Endothelial cell of umbilical vein (primary cell): ENCODE measurements at regions not wholly inside any gene's neighbourhood (a gene's known extent, or its start where the extent isn't known, plus 50 kb on each side); places are given as distances from the start of the nearest gene placed in this dataset.

ENCODE experiments used
- BruUV-seq: library from RNA; stranded (reverse); fragments of 400-500 nt; replicated peaks from 2 replicates; lab custom pipeline; 2021; lab: Mats Ljungman, UMichigan
- CTCF ChIA-PET: fragments of 300-600, 350-600 bp; sonication (Branson Sonifier 250); formaldehyde crosslinking; loops from one replicate; lab custom pipeline; 2021; ENCODE audit warnings: antibody characterized with exemption, inconsistent platforms; lab: Charles Lee
- POLR2A ChIA-PET: fragments of 300-600, 350-600 bp; sonication (Branson Sonifier 250); formaldehyde crosslinking; loops from one replicate; lab custom pipeline; 2021; ENCODE audit warnings: antibody characterized with exemption, inconsistent platforms; lab: Charles Lee
- DNase-seq: peaks from one replicate; pipeline ENCODE4 v3.0.0-alpha.2; 2011; ENCODE audit warnings: low read depth, low spot score
- FAIRE-seq: peaks from 2 replicates; lab custom pipeline; 2011; peaks lifted over from hg19 to GRCh38; lab: Jason Lieb, UNC
- H2AFZ ChIP-seq: 2 replicates; pipeline ENCODE4 v1.6.0; 2012; ENCODE audit warnings: low read depth, low read length, control low read depth, inconsistent platforms
- H3K27ac ChIP-seq: 2 replicates; pipeline ENCODE4 v1.5.1; 2011; ENCODE audit warnings: low read depth, mild to moderate bottlenecking, control low read depth, low read length, moderate library complexity; ENCODE audit not compliant: insufficient read depth
- H3K27me3 ChIP-seq, 2 experiments: 2 replicates each; pipeline versions ENCODE4 v1.6.0 to v1.6.1; 2011; ENCODE audit warnings: low read length in 2 of 2, mixed read lengths in 1 of 2; ENCODE audit not compliant: control insufficient read depth in 2 of 2, insufficient read depth in 2 of 2
- H3K36me3 ChIP-seq, 2 experiments: 2 replicates in 1 of 2; 3 replicates in 1 of 2; pipeline ENCODE4 v1.5.1; 2011; ENCODE audit warnings: low read length in 2 of 2, mild to moderate bottlenecking in 1 of 2, moderate library complexity in 1 of 2; ENCODE audit not compliant: control insufficient read depth in 2 of 2, insufficient read depth in 2 of 2; ENCODE audit errors: extremely low read depth in 1 of 2
- H3K4me1 ChIP-seq: 3 replicates; pipeline ENCODE4 v1.5.1; 2011; ENCODE audit warnings: mild to moderate bottlenecking, low read length; ENCODE audit not compliant: control insufficient read depth, insufficient read depth; ENCODE audit errors: extremely low read depth
- H3K4me2 ChIP-seq: 2 replicates; pipeline ENCODE4 v1.6.1; 2011; ENCODE audit warnings: low read length, control low read depth, mixed read lengths; ENCODE audit not compliant: insufficient read depth
- H3K4me3 ChIP-seq, 3 experiments: fragments of 200-600 bp in 1 of 3; sonication (generic), shearing (Covaris generic) in 1 of 3; replicated peaks in 1 of 3; 2 replicates each; pipeline ENCODE4 v1.5.1; 2011 to 2016; ENCODE audit warnings: control low read depth in 3 of 3, low read length in 3 of 3, mild to moderate bottlenecking in 2 of 3, inconsistent platforms in 1 of 3, low read depth in 1 of 3, moderate library complexity in 1 of 3; ENCODE audit not compliant: insufficient read depth in 1 of 3
- H3K79me2 ChIP-seq: 2 replicates; pipeline ENCODE4 v1.6.0; 2012; ENCODE audit warnings: low read length, inconsistent platforms; ENCODE audit not compliant: control insufficient read depth, insufficient read depth
- H3K9ac ChIP-seq: replicated peaks from 2 replicates; pipeline ENCODE3; 2011; ENCODE audit warnings: low read length, control low read depth; ENCODE audit not compliant: insufficient read depth; ENCODE audit errors: extremely low read depth
- H3K9me1 ChIP-seq: replicated peaks from 3 replicates; pipeline ENCODE4 v1.6.0; 2011; ENCODE audit warnings: mild to moderate bottlenecking, low read length; ENCODE audit not compliant: control insufficient read depth, insufficient read depth; ENCODE audit errors: extremely low read depth
- H3K9me3 ChIP-seq: replicated peaks from 2 replicates; pipeline ENCODE4 v1.5.1; 2012; ENCODE audit warnings: low read length, inconsistent platforms; ENCODE audit not compliant: control insufficient read depth, insufficient read depth
- H4K20me1 ChIP-seq: replicated peaks from 2 replicates; pipeline ENCODE3; 2011; ENCODE audit warnings: mild to moderate bottlenecking, low read length; ENCODE audit not compliant: control insufficient read depth, insufficient read depth; ENCODE audit errors: extremely low read depth
- CTCF ChIP-seq, 2 donors: IDR thresholded peaks; 1 replicate in 1 of 2; 2 replicates in 1 of 2; pipeline ENCODE4 v1.5.1; 2011; ENCODE audit warnings: low read length in 2 of 2, mild to moderate bottlenecking in 2 of 2, moderate library complexity in 2 of 2, control low read depth in 1 of 2, inconsistent platforms in 1 of 2, low read depth in 1 of 2; ENCODE audit not compliant: insufficient read depth in 1 of 2; ENCODE audit errors: extremely low read depth in 1 of 2
- EZH2 ChIP-seq: IDR thresholded peaks from 2 replicates; pipeline ENCODE4 v1.6.1; 2012; ENCODE audit warnings: borderline replicate concordance, low read depth, mild to moderate bottlenecking, moderate library complexity, low read length, inconsistent platforms; ENCODE audit not compliant: severe bottlenecking
- FOS ChIP-seq: IDR thresholded peaks from 2 replicates; pipeline ENCODE4 v1.6.1; 2011; ENCODE audit warnings: mild to moderate bottlenecking, low read length, moderate library complexity, borderline replicate concordance; ENCODE audit not compliant: insufficient read depth
- GATA2 ChIP-seq: IDR thresholded peaks from 2 replicates; pipeline ENCODE4 v1.7.0; 2011; ENCODE audit warnings: low read depth, mild to moderate bottlenecking, moderate library complexity, mixed read lengths, low read length; ENCODE audit not compliant: insufficient read length, insufficient read depth
- JUN ChIP-seq: IDR thresholded peaks from 2 replicates; pipeline ENCODE4 v1.6.1; 2011; ENCODE audit warnings: borderline replicate concordance, low read depth; ENCODE audit not compliant: insufficient read length, insufficient read depth
- MAX ChIP-seq: IDR thresholded peaks from 2 replicates; pipeline ENCODE4 v1.6.1; 2011; ENCODE audit not compliant: insufficient read depth, insufficient read length
- MYC ChIP-seq: IDR thresholded peaks from one replicate; pipeline ENCODE4 v1.6.1; 2011; ENCODE audit warnings: mild to moderate bottlenecking, low read depth, low read length
- POLR2A ChIP-seq: IDR thresholded peaks from 2 replicates; pipeline ENCODE4 v1.6.1; 2012; ENCODE audit warnings: low read depth, mild to moderate bottlenecking, control low read depth, low read length
- POLR2AphosphoS5 ChIP-seq: IDR thresholded peaks from 2 replicates; pipeline ENCODE4 v1.6.1; 2012; ENCODE audit warnings: low read depth, mild to moderate bottlenecking, control low read depth, low read length, moderate library complexity; ENCODE audit not compliant: insufficient read depth
- dilution Hi-C: fragments of 300-500 bp; cut with MboI; formaldehyde crosslinking; loops from one replicate; pipeline ENCODE4 v1.15.0; 2019; ENCODE audit warnings: low sequenced_read_pairs; ENCODE audit not compliant: extremely low pct_ligation_motif_present
- intact Hi-C: fragments of 100-400 bp; cut with micrococcal nuclease; formaldehyde crosslinking; loops from one replicate; pipeline ENCODE4 v1.10.0; 2022

- intact Hi-C loops (no loop called here), dilution Hi-C loops (no loop called here)
- Histone ChIP-seq H3K9ac (no peak overlapping the region), H3K4me1 (no peaks in the 10 kb centered on the region), H3K27ac (no peak overlapping the region), H4K20me1 (no peaks in the 10 kb centered on the region), H3K4me3 (no peak overlapping the region), H3K9me3 (no peaks in the 10 kb centered on the region), H3K9me1 (no peaks in the 10 kb centered on the region), H3K27me3 (peaks cover 0 to 2% of the 10 kb centered on the region in 2 experiments), H2AFZ (no peak overlapping the region), H3K36me3 (no peaks in the 10 kb centered on the region), H3K79me2 (no peaks in the 10 kb centered on the region), H3K4me2 (no peak overlapping the region)
- no peak for TF ChIP-seq MAX
- TF ChIP-seq CTCF (IDR thresholded peaks at IDR 0.05; ENCODE audit: extremely low read depth in 1 of 2, insufficient read depth in 1 of 2, low read depth in 1 of 2, low read length in 2 of 2): no peak
- TF ChIP-seq POLR2A: no peak
- no peak for TF ChIP-seq EZH2
- TF ChIP-seq JUN: no peak
- no peak for TF ChIP-seq GATA2
- no peak for TF ChIP-seq POLR2AphosphoS5
- no peak for TF ChIP-seq MYC
- TF ChIP-seq FOS: no peak
- ChIA-PET POLR2A (no interaction called here), CTCF (interaction anchor here (1.0 kb wide), 1 partner anchor 122 kb away, joined by 3 read pairs; no protein-coding TSS in a partner anchor)
- BruUV-seq: no TSS peak
- DNase-seq (no peak), FAIRE-seq (no peak)
These were observed 143.0 kb upstream of the CYP1B1 start for GRCh38 chr2:38218995-38219394.
